Mesenchymal stem cell (in vitro differentiated cells and primary cell): ENCODE measurements at regions not wholly inside any gene's neighbourhood (a gene's known extent, or its start where the extent isn't known, plus 50 kb on each side); places are given as distances from the start of the nearest gene placed in this dataset.

Experiments used
- DNase-seq: peaks from one replicate; pipeline ENCODE4 v3.0.0-alpha.2; 2013
- H2AFZ ChIP-seq: one replicate; pipeline ENCODE4 v1.6.1; 2013; ENCODE audit warnings: low read depth, mild to moderate bottlenecking, control low read depth, inconsistent platforms, low read length, moderate library complexity
- H2AK5ac ChIP-seq: 2 replicates; pipeline ENCODE4 v1.6.1; 2013; ENCODE audit warnings: low read length, moderate library complexity, mild to moderate bottlenecking, inconsistent platforms; ENCODE audit not compliant: severe bottlenecking
- H2BK120ac ChIP-seq: one replicate; pipeline ENCODE4 v1.6.1; 2013; ENCODE audit warnings: low read depth, mild to moderate bottlenecking, inconsistent platforms, low read length, moderate library complexity
- H2BK12ac ChIP-seq, 2 experiments: one replicate each; pipeline ENCODE4 v1.6.1; 2013; ENCODE audit warnings: inconsistent platforms in 2 of 2, low read length in 2 of 2, mild to moderate bottlenecking in 2 of 2, moderate library complexity in 2 of 2, control low read depth in 1 of 2
- H2BK15ac ChIP-seq: one replicate; pipeline ENCODE4 v1.6.1; 2013; ENCODE audit warnings: mild to moderate bottlenecking, low read depth, inconsistent platforms; ENCODE audit not compliant: poor library complexity, severe bottlenecking
- H2BK5ac ChIP-seq: 2 replicates; pipeline ENCODE4 v1.6.1; 2013; ENCODE audit warnings: low read depth, mild to moderate bottlenecking, low read length, control low read depth, inconsistent platforms; ENCODE audit not compliant: poor library complexity, severe bottlenecking
- H3K14ac ChIP-seq, 2 experiments: one replicate each; pipeline ENCODE4 v1.6.1; 2013; ENCODE audit warnings: inconsistent platforms in 2 of 2, low read length in 2 of 2, control low read depth in 1 of 2, mild to moderate bottlenecking in 1 of 2, moderate library complexity in 1 of 2
- H3K18ac ChIP-seq, 2 experiments: one replicate each; pipeline ENCODE4 v1.6.1; 2013; ENCODE audit warnings: inconsistent platforms in 2 of 2, low read length in 2 of 2, control low read depth in 1 of 2, low read depth in 1 of 2, mild to moderate bottlenecking in 1 of 2
- H3K23ac ChIP-seq, 2 experiments: one replicate each; pipeline ENCODE4 v1.6.1; 2013; ENCODE audit warnings: inconsistent platforms in 2 of 2, low read length in 2 of 2, mild to moderate bottlenecking in 2 of 2, moderate library complexity in 2 of 2, control low read depth in 1 of 2
- H3K27ac ChIP-seq: 2 replicates; pipeline ENCODE4 v1.5.1; 2013; ENCODE audit warnings: mild to moderate bottlenecking, moderate library complexity, low read length, control low read depth, inconsistent platforms; ENCODE audit not compliant: poor library complexity, severe bottlenecking
- H3K27me3 ChIP-seq, 2 experiments: 2 replicates each; pipeline versions ENCODE4 v1.6.1 to v1.7.0; 2013; ENCODE audit warnings: low read length in 2 of 2, mild to moderate bottlenecking in 2 of 2, moderate library complexity in 2 of 2, control low read depth in 1 of 2, inconsistent platforms in 1 of 2; ENCODE audit not compliant: control insufficient read depth in 1 of 2, insufficient read depth in 1 of 2
- H3K36me3 ChIP-seq, 2 experiments: 2 replicates each; pipeline versions ENCODE4 v1.6.1 to v1.7.0; 2013; ENCODE audit warnings: low read length in 2 of 2, control low read depth in 1 of 2, inconsistent platforms in 1 of 2, low read depth in 1 of 2, mild to moderate bottlenecking in 1 of 2; ENCODE audit not compliant: insufficient read depth in 2 of 2, control insufficient read depth in 1 of 2
- H3K4ac ChIP-seq, 2 experiments: one replicate each; pipeline ENCODE4 v1.6.1; 2013; ENCODE audit warnings: inconsistent platforms in 2 of 2, low read length in 2 of 2, mild to moderate bottlenecking in 2 of 2, moderate library complexity in 2 of 2, control low read depth in 1 of 2, low read depth in 1 of 2
- H3K4me1 ChIP-seq: 2 replicates; pipeline ENCODE4 v1.6.1; 2013; ENCODE audit warnings: low read depth, low read length, control low read depth; ENCODE audit not compliant: control insufficient read depth, insufficient read depth
- H3K4me2 ChIP-seq: 2 replicates; pipeline ENCODE4 v1.6.1; 2013; ENCODE audit warnings: low read length, mild to moderate bottlenecking, inconsistent platforms; ENCODE audit not compliant: poor library complexity, severe bottlenecking
- H3K4me3 ChIP-seq, 2 experiments: 2 replicates each; pipeline versions ENCODE4 v1.5.1 to v1.7.0; 2013; ENCODE audit warnings: low read length in 2 of 2, mild to moderate bottlenecking in 2 of 2, control low read depth in 1 of 2, low read depth in 1 of 2; ENCODE audit not compliant: insufficient read depth in 1 of 2
- H3K79me1 ChIP-seq: replicated peaks from 2 replicates; pipeline ENCODE4 v1.6.1; 2013; ENCODE audit warnings: mild to moderate bottlenecking, control low read depth, low read length, inconsistent platforms; ENCODE audit not compliant: poor library complexity, severe bottlenecking
- H3K9ac ChIP-seq: 2 replicates; pipeline ENCODE4 v1.7.0; 2013; ENCODE audit warnings: mild to moderate bottlenecking, low read length, moderate library complexity
- H3K9me3 ChIP-seq: 2 replicates; pipeline ENCODE4 v1.7.0; 2013; ENCODE audit warnings: mild to moderate bottlenecking, low read length; ENCODE audit not compliant: control insufficient read depth
- H4K8ac ChIP-seq: one replicate; pipeline ENCODE4 v1.6.1; 2013; ENCODE audit warnings: inconsistent platforms, mild to moderate bottlenecking, low read length, moderate library complexity
- H4K91ac ChIP-seq: one replicate; pipeline ENCODE4 v1.6.1; 2013; ENCODE audit warnings: mild to moderate bottlenecking, low read length, inconsistent platforms
- WGBS: methylation state at CpG from one replicate; pipeline ENCODE4 v1.1.7; 2013; ENCODE audit warnings: mixed read lengths; 5-methylcytosine and 5-hydroxymethylcytosine counted together

DNA sequence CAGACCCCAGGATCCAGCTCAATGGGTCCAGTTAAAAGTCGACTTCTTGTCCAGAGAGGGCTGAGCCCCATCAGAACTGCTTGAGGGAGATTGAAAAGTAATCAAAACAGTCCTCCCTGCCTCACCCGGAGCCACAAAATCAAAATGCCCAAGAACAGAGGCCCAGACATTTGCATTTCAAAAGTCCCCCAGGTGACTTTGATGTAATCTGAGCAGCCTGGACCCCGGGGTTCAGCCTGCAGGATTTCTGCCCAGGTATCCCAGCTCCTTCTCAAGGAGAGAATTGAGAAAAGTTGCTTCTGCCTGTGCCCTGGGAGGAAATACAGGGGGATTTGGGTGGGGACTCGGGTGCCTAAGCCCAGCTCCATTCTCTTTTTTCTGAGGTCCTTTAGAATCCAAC is 1385.0 kb downstream of the TBC1D22A start:
- H3K4ac ChIP-seq = no peak overlapping the region
- H3K9ac ChIP-seq = no peak overlapping the region
- H3K27me3 ChIP-seq = no peaks in the 10 kb centered on the region
- no peak overlapping the region for H2BK15ac ChIP-seq
- no peak overlapping the region for H2AK5ac ChIP-seq
- no peak overlapping the region for H2BK120ac ChIP-seq
- H4K91ac ChIP-seq = no peak overlapping the region
- H2AFZ ChIP-seq = no peak overlapping the region
- H2BK5ac ChIP-seq = no peak overlapping the region
- no peaks in the 10 kb centered on the region for H3K4me1 ChIP-seq
- H3K14ac ChIP-seq = no peak overlapping the region
- no peaks in the 10 kb centered on the region for H3K79me1 ChIP-seq
- H3K18ac ChIP-seq = no peak overlapping the region
- no peak overlapping the region for H4K8ac ChIP-seq
- H3K4me3 ChIP-seq = no peak overlapping the region
- no peak for DNase-seq
- H3K23ac ChIP-seq = no peak overlapping the region
- no peaks in the 10 kb centered on the region for H3K9me3 ChIP-seq
- WGBS = 21% methylated on average over 4 of the region's 4 CpGs
- H3K27ac ChIP-seq = no peak overlapping the region
- H2BK12ac ChIP-seq = no peak overlapping the region
- H3K4me2 ChIP-seq = no peak overlapping the region
- no peaks in the 10 kb centered on the region for H3K36me3 ChIP-seq

DNA sequence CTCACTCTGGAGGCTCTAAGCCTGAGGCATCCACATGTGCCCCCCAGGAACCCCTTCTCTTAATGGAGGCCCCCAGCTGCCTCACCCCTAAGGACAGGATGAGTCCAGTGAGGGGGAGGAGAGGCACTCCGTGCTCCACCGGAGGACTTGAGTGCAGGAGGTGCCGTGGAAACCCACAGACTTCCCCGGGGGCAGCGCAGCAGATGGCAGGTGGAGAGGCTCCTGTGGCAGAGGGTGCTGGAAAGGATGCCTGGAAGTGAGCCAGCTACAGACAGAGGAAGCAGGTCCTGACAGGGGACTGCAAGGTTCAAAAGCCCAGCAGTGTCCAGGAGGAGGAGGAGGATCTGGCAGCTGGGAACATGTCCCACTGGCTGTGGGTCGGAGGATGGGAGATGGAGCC is 1384.0 kb downstream of the TBC1D22A start:
- no peak overlapping the region for H2BK15ac ChIP-seq
- no peak overlapping the region for H3K4ac ChIP-seq
- H3K23ac ChIP-seq = no peak overlapping the region
- WGBS = 89% methylated on average over 6 of the region's 6 CpGs
- H3K27ac ChIP-seq = no peak overlapping the region
- no peak overlapping the region for H2BK12ac ChIP-seq
- no peak overlapping the region for H2BK5ac ChIP-seq
- H2AFZ ChIP-seq = no peak overlapping the region
- no peak overlapping the region for H3K14ac ChIP-seq
- no peaks in the 10 kb centered on the region for H3K4me1 ChIP-seq
- H4K91ac ChIP-seq = no peak overlapping the region
- no peak overlapping the region for H2BK120ac ChIP-seq
- no peaks in the 10 kb centered on the region for H3K79me1 ChIP-seq
- no peaks in the 10 kb centered on the region for H3K36me3 ChIP-seq
- no peak for DNase-seq
- no peak overlapping the region for H3K4me3 ChIP-seq
- no peak overlapping the region for H3K18ac ChIP-seq
- H3K27me3 ChIP-seq = no peaks in the 10 kb centered on the region
- no peak overlapping the region for H3K9ac ChIP-seq
- no peak overlapping the region for H4K8ac ChIP-seq
- H3K9me3 ChIP-seq = no peaks in the 10 kb centered on the region
- no peak overlapping the region for H2AK5ac ChIP-seq
- no peak overlapping the region for H3K4me2 ChIP-seq

DNA sequence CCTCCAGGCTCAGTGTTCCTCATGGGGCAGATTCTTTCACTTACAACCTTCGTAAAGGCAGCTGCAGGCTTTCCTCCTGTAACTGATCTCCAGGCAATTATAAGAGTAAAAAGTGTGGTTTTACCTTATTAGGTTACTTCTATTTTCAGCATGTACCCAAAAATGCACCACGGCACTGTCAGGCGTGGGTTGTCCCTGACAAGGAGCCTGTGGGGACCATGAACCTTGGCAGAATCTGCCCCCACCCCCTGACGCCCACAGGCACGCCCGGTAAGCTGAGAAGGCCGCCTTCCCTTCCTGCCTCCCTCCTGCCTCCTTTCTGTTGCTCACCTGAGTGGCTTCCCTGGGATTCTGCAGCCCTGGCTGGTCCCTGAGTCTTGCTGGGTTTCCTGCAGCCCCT is 1383.3 kb downstream of the TBC1D22A start:
- no peak overlapping the region for H2AK5ac ChIP-seq
- H3K36me3 ChIP-seq = no peaks in the 10 kb centered on the region
- no peaks in the 10 kb centered on the region for H3K79me1 ChIP-seq
- H2BK15ac ChIP-seq = no peak overlapping the region
- no peak overlapping the region for H3K27ac ChIP-seq
- no peak overlapping the region for H3K4me3 ChIP-seq
- no peak overlapping the region for H3K4ac ChIP-seq
- no peak overlapping the region for H2BK12ac ChIP-seq
- no peak for DNase-seq
- H3K4me1 ChIP-seq = no peaks in the 10 kb centered on the region
- no peaks in the 10 kb centered on the region for H3K27me3 ChIP-seq
- no peak overlapping the region for H4K8ac ChIP-seq
- H3K9me3 ChIP-seq = no peaks in the 10 kb centered on the region
- no peak overlapping the region for H3K14ac ChIP-seq
- no peak overlapping the region for H2BK120ac ChIP-seq
- no peak overlapping the region for H3K18ac ChIP-seq
- H3K4me2 ChIP-seq = no peak overlapping the region
- H4K91ac ChIP-seq = no peak overlapping the region
- WGBS = 52% methylated on average over 6 of the region's 7 CpGs
- H3K9ac ChIP-seq = no peak overlapping the region
- no peak overlapping the region for H2BK5ac ChIP-seq
- no peak overlapping the region for H2AFZ ChIP-seq
- H3K23ac ChIP-seq = no peak overlapping the region

DNA sequence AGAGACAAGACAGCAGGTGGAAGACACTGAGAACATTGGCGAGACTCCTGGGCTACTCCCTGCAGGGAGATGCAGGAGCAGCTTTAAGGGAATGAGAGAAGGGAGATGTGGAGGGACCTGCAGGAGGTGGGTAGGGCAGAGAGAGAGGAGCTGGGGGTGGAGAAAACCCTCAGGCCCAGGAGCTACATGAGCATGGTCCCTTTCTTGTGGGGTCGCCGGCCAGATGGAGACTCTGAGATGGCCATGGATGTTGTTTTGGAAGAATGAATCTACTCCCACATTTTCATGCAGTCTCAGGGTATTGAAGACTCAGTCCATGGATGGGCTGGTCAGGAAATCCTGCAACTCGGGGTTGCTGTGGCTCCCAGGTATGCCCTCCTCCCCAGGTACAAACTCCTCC is 1381.9 kb downstream of the TBC1D22A start:
- Histone ChIP-seq H3K36me3 (no peaks in the 10 kb centered on the region), H2AFZ (no peak overlapping the region), H3K79me1 (no peaks in the 10 kb centered on the region), H4K91ac (no peak overlapping the region), H3K14ac (no peak overlapping the region), H2BK12ac (no peak overlapping the region), H2BK5ac (no peak overlapping the region), H2AK5ac (no peak overlapping the region), H2BK120ac (no peak overlapping the region), H3K27ac (no peak overlapping the region), H3K27me3 (no peaks in the 10 kb centered on the region), H3K4me3 (no peak overlapping the region), H3K23ac (no peak overlapping the region), H3K18ac (no peak overlapping the region), H4K8ac (no peak overlapping the region), H3K4me2 (no peak overlapping the region), H3K9me3 (no peaks in the 10 kb centered on the region), H2BK15ac (no peak overlapping the region), H3K9ac (no peak overlapping the region), H3K4ac (no peak overlapping the region), H3K4me1 (no peaks in the 10 kb centered on the region)
- 63% methylated on average over 4 of the region's 4 CpGs for WGBS
- DNase-seq = no peak
